Suppressor macrophage treated with lipopolysaccharide for 4 hours (primary cell): ENCODE measurements at regions not wholly inside any gene's neighbourhood (a gene's known extent, or its start where the extent isn't known, plus 50 kb on each side); places are given as distances from the start of the nearest gene placed in this dataset.
A peak's percentile ranks its signal among the peaks of the same experiment; 100 is the strongest.

Experiments
- DNase-seq: peaks from one replicate; pipeline ENCODE4 v3.0.0-alpha.2; 2020

GRCh38 chr1:53378061-53378460 lies 50.2 kb upstream of the LRP8 start:
- DNase-seq, result no peak

GRCh38 chr1:53378932-53379661 lies 51.2 kb upstream of the LRP8 start:
- DNase-seq, result no peak

- DNase-seq, result no peak
These were observed 51.8 kb upstream of the LRP8 start for GRCh38 chr1:53379662-53380002.

- DNase-seq, result no peak
These were observed 52.4 kb upstream of the LRP8 start for GRCh38 chr1:53380296-53380695.

- DNase-seq, result no peak
These were observed 54.0 kb upstream of the LRP8 start for GRCh38 chr1:53381790-53382401.

GRCh38 chr1:53383136-53383870 lies 55.4 kb upstream of the LRP8 start:
- DNase-seq, result no peak

- no peak for DNase-seq
These were observed 56.9 kb upstream of the LRP8 start for GRCh38 chr1:53384796-53385195.

GRCh38 chr1:53385276-53386225 lies 57.7 kb upstream of the LRP8 start:
- no peak for DNase-seq

GRCh38 chr1:53388963-53389362 lies 61.1 kb upstream of the LRP8 start:
- DNase-seq, result no peak

GRCh38 chr1:53390261-53390660 lies 62.4 kb upstream of the LRP8 start:
- DNase-seq, result peak; percentile 75

- DNase-seq, result no peak
These were observed 62.9 kb upstream of the LRP8 start for GRCh38 chr1:53390736-53391135.

- no peak for DNase-seq
These were observed 63.4 kb upstream of the LRP8 start for GRCh38 chr1:53391296-53391695.

GRCh38 chr1:53391982-53392381 lies 64.1 kb upstream of the LRP8 start:
- no peak for DNase-seq

- DNase-seq, result no peak
These were observed 64.6 kb upstream of the LRP8 start for GRCh38 chr1:53392460-53392859.

GRCh38 chr1:53393325-53393792 lies 65.5 kb upstream of the LRP8 start:
- DNase-seq, result peak; percentile 83

- no peak for DNase-seq
These were observed 64.9 kb upstream of the DMRTB1 start for GRCh38 chr1:53394306-53394705.

- DNase-seq, result no peak
These were observed 63.5 kb upstream of the DMRTB1 start for GRCh38 chr1:53395671-53396215.

GRCh38 chr1:53396573-53397268 lies 62.5 kb upstream of the DMRTB1 start:
- no peak for DNase-seq

- DNase-seq, result no peak
These were observed 61.1 kb upstream of the DMRTB1 start for GRCh38 chr1:53398091-53398490.

GRCh38 chr1:53398576-53399365 lies 60.4 kb upstream of the DMRTB1 start:
- no peak for DNase-seq
